ENCODE measurements at regions not wholly inside any gene's neighbourhood (a gene's known extent, or its start where the extent isn't known, plus 50 kb on each side); places are given as distances from the start of the nearest gene placed in this dataset.

DNA sequence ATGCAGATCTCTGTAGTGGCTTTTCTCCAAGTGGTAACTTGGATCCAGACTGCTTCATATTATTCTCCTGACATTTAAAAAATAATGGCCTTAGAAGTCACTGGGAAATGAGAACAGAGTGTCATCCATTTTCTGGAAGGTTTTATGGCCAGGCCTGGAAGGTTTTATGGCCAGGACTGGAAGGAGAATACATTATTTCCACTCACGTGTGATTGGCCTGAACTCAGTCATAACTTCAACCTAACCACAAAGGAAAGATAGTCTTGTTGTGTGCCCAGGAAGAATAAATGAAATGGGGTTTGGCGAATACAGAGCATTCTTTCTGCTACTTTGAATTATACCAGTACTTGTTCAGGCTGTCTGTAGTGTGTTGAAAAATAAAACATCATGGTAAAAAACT lies 360.9 kb downstream of the GPAM start:
- Histone ChIP-seq H3K4me1 (ENCODE audit: insufficient read depth, low read length) (no peaks in the 10 kb centered on the region), H2BK5ac (ENCODE audit: insufficient read length, low read length) (no peak overlapping the region), H3K23ac (ENCODE audit: insufficient read length, low read depth, low read length) (no peak overlapping the region), H4K8ac (replicated peaks; ENCODE audit: insufficient read length, low read depth, low read length) (no peak overlapping the region), H3K79me2 (ENCODE audit: insufficient read depth, low read length) (no peaks in the 10 kb centered on the region), H3K14ac (ENCODE audit: insufficient read depth, low read length) (no peak overlapping the region), H2AK5ac (ENCODE audit: insufficient read length, low read length) (no peak overlapping the region), H3T11ph (ENCODE audit: low read length) (no peak overlapping the region), H3K56ac (ENCODE audit: insufficient read length, low read depth, low read length) (no peak overlapping the region), H3K9ac (ENCODE audit: extremely low read depth, insufficient read length, low read length) (no peak overlapping the region), H2BK12ac (ENCODE audit: insufficient read length, low read depth, low read length) (no peak overlapping the region), H4K20me1 (ENCODE audit: control insufficient read depth, insufficient read depth, insufficient read length) (no peaks in the 10 kb centered on the region), H2BK20ac (ENCODE audit: low read depth, low read length, poor library complexity, severe bottlenecking) (no peak overlapping the region), H3K27me3 (ENCODE audit: insufficient read depth, low read length) (no peaks in the 10 kb centered on the region), H3K18ac (ENCODE audit: insufficient read length, low read depth, low read length) (no peak overlapping the region), H3K9me3 (ENCODE audit: control insufficient read depth, low read depth, low read length) (no peaks in the 10 kb centered on the region), H2BK120ac (ENCODE audit: low read depth, low read length, poor library complexity, severe bottlenecking) (no peak overlapping the region), H4K5ac (ENCODE audit: insufficient read length, low read depth, low read length) (no peak overlapping the region), H3K79me1 (ENCODE audit: insufficient read depth, low read depth, low read length, poor library complexity, severe bottlenecking) (no peaks in the 10 kb centered on the region), H3K23me2 (ENCODE audit: insufficient read length, low read depth, low read length, poor library complexity, severe bottlenecking) (no peaks in the 10 kb centered on the region), H2AFZ (ENCODE audit: low read length) (no peak overlapping the region), H3K4ac (ENCODE audit: low read depth, low read length) (no peak overlapping the region), H3K27ac (ENCODE audit: insufficient read length, low read depth, low read length) (no peak overlapping the region), H4K91ac (ENCODE audit: insufficient read length, low read depth, low read length) (no peak overlapping the region), H2BK15ac (ENCODE audit: low read depth, low read length) (no peak overlapping the region), H3K4me2 (ENCODE audit: insufficient read depth, insufficient read length, low read length) (no peak overlapping the region)
- Mint-ChIP-seq H3K27me3 (ENCODE audit: low read depth) (no peaks in the 10 kb centered on the region; the same call in 1 of the 2 replicates), H3K9me3 (peaks cover 0 to 3% of the 10 kb centered on the region in 2 experiments; a peak in 1 of 5 replicates), H3K4me1 (no peaks in the 10 kb centered on the region), H3K36me3 (ENCODE audit: insufficient read depth in 1 of 3, low read depth in 3 of 3) (no peaks in the 10 kb centered on the region), H3K27ac (no peak overlapping the region), H3K4me3 (no peak overlapping the region)
- DNase-seq = no peak
- TF ChIP-seq, protein P1, sequence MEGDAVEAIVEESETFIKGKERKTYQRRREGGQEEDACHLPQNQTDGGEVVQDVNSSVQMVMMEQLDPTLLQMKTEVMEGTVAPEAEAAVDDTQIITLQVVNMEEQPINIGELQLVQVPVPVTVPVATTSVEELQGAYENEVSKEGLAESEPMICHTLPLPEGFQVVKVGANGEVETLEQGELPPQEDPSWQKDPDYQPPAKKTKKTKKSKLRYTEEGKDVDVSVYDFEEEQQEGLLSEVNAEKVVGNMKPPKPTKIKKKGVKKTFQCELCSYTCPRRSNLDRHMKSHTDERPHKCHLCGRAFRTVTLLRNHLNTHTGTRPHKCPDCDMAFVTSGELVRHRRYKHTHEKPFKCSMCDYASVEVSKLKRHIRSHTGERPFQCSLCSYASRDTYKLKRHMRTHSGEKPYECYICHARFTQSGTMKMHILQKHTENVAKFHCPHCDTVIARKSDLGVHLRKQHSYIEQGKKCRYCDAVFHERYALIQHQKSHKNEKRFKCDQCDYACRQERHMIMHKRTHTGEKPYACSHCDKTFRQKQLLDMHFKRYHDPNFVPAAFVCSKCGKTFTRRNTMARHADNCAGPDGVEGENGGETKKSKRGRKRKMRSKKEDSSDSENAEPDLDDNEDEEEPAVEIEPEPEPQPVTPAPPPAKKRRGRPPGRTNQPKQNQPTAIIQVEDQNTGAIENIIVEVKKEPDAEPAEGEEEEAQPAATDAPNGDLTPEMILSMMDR (conservative IDR thresholded peaks at IDR 0.05) = no peak
- WGBS (ENCODE audit: extremely low coverage, insufficient read length, low lambda C conversion rate) = no CpG with 5 or more reads among the region's 2 CpGs
